Suppressor macrophage treated with lipopolysaccharide for 4 hours (primary cell): ENCODE measurements at regions not wholly inside any gene's neighbourhood (a gene's known extent, or its start where the extent isn't known, plus 50 kb on each side); places are given as distances from the start of the nearest gene placed in this dataset.
A peak's percentile ranks its signal among the peaks of the same experiment; 100 is the strongest.
"Not testable (repeated sequence)": the region's sequence is repeated elsewhere in the genome, so short reads cannot be mapped to it uniquely, and the experiment has no call there.

Source experiments
- DNase-seq: peaks from one replicate; pipeline ENCODE4 v3.0.0-alpha.2; 2020

DNA sequence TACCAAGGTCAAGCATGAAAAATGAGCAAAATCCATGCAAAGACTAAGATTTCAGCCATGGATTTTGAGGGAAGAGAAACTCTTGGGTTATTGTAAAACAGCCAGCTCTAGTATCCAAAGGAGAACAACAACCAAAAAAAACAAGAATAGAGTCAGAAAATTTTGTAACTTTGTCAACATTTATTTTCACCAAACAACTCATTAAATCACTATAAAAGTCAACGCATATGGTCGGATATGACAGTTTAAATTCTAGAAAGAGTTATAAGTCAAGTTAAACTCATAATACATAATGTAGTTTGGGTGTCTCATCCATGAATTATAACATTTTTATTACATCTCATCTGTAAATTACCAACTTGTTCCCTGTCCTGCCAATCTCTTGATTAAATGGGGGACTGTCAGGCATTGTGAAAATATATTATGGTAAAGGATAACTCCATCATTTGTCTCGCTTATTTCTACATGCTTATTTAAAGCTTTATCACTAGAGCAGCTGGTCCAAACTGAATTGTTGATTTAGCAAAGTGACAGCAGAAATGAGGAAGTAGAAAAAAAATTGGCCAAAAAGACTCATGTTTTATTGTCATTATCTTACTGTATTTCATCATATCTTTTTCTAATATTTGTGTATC lies 224.8 kb upstream of the NOCT start:
- peak; percentile 5 for DNase-seq

DNA sequence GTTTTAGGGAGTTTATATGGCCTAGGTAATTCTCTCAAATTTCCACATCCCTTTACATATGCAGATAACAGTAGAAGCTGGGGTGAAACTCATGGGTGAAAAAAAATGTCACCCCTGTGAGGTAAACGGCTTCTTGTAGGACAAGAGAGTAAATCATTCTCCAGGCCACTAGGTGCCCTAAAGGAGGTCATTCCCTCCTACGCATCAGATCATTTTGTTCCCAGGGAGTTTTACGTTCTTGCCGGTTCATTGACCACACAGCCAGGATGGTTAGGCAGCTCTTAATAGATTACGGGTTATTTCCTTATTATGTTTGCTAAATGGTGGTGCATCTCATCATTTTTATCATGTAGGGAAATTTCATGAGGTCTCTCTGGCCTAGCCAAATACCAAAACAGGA lies 225.8 kb upstream of the NOCT start:
- no peak for DNase-seq

GRCh38 chr4:138788857-138789256 lies 226.7 kb upstream of the NOCT start:
- no peak for DNase-seq

- no peak for DNase-seq
Observed at GRCh38 chr4:138788267-138788790, 227.3 kb upstream of the NOCT start.

DNA sequence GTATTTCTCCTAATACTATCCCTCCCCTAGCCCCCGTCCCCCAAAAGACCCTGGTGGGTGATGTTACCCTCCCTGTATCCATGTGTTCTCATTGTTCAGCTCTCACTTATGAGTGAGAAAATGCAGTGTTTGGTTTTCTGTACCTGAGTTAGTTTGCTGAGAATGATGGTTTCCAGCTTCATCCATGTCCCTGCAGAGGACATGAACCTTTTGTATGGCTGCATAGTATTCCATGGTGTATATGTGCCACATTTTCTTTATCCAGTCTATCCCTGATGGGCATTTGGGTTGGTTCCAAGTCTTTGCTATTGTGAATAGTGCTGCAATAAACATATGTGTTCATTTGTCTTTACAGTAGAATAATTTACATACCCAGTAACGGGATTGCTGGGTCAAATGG lies 235.8 kb upstream of the NOCT start:
- DNase-seq = not testable (repeated sequence)

DNA sequence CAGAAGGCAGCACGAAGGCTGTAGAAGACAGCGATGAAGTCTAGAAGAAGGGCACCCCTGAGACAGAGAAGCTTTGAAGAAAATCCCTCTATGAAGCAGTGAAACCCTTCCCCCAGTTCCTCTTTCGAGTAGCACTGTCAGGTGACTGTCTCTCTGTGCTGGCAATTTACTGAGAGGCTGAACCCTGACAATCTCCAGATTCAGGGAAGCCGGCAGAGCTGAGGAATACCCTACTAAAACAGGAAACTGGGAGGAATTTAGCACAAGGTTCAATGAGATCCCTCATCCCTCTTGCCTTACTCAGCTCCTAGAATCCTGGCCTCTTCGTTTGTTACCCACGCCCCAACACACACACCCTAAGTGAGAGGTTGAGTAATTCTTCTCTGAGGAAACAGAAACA lies 239.7 kb upstream of the NOCT start:
- peak; percentile 74 for DNase-seq

DNA sequence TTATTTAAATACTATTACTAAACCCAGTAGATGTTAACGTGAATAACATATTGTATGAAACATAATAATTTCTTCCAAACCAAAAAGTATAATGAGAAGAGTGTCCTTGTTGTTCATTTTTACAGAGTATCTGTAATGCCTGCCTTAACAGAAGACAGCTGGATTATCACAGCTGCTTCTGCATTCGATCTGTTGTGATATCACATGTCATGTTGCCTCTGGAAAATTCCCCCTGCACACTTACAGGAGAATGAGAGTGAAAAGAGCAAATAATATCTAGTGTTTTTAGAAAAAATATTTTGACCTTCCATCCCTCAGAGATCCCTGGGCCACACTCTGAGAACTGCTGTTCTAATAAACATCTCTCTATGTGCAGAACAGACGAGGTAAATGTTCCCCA lies 240.1 kb upstream of the NOCT start:
- no peak for DNase-seq

DNA sequence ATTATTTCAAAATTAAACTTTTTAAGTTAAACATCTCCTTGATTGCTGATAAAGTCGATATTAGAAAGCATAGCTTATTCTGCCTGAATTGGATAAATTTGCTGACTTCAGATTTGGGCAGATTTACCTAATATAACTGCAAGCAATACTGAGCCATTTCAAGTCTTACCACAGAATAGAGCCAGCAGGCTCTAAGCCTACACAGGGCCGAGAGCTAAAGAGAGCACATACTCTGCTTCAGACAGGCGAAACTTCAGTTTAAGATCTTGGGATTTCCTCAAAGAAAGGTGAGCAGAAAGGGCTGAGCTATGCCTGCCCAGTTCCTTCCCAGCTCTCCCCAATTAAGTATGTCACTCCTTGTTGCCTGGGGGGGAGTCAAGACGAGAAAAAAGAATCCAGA lies 240.6 kb upstream of the NOCT start:
- DNase-seq = no peak

DNA sequence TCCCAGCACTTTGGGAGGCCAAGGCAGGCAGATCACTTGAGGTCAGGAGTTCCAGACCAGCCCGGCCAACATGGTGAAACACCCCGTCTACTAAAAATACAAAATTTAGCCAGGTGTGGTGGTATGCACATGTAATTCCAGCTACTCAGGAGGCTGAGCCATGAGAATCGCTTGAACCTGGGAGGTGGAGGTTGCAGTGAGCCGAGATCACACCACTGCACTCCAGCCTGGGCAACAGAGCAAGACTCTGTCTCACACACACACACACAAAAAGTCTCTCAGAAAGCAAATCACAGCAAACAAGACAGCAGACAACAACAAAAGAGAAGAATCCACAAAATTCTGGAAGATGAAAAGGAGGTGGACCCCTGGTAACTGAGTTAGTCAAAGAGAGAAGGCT lies 241.5 kb upstream of the NOCT start:
- not testable (repeated sequence) for DNase-seq

GRCh38 chr4:138773321-138773720 lies 242.3 kb upstream of the NOCT start:
- DNase-seq = no peak

- DNase-seq = no peak
Observed at GRCh38 chr4:138772366-138772765, 243.2 kb upstream of the NOCT start.

GRCh38 chr4:138770818-138771217 lies 244.8 kb upstream of the NOCT start:
- DNase-seq = no peak

DNA sequence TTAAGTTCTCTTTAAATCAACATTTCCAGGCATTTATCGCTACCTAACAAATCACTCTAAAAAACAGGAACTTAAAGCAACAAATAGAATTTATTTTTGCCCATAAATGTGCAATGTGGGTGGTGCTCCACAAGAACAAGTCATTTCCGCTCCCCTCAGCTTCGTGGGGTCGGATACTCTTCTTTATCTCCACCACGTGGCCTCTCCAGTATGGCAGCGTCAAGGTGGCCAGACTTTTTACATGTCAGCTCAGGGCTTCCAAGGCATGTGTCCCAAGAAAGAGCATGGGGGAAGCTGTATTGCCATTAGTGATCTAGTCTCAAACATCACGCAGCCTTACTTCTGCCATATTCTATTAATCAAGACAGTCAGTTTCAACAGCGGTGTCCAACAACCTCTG lies 249.2 kb upstream of the NOCT start:
- no peak for DNase-seq

- DNase-seq = no peak
Observed at GRCh38 chr4:138765442-138765841, 250.1 kb upstream of the NOCT start.

GRCh38 chr4:138761638-138762220 lies 253.9 kb upstream of the NOCT start:
- DNase-seq = peak; percentile 6

GRCh38 chr4:138759554-138759902 lies 256.1 kb upstream of the NOCT start:
- DNase-seq = no peak

- no peak for DNase-seq
Observed at GRCh38 chr4:138758876-138759553, 256.6 kb upstream of the NOCT start.

DNA sequence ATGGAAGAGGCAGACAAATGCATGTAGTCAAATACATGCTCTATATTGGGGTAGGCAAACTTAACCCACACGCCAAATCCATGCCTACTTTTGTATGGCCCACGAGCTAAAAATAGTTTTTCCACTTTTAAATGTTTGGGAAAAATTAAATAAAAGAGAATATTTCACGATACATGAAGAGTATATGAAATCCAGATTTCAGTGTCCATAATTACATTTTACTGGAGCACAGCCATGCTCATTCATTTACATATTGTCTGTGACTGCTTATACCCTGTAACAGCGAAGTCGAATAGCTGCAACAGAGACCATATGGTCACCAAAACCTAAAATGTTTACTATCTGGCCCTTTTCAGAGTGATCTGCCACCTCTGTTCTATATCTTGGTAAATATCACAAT lies 257.4 kb upstream of the NOCT start:
- DNase-seq = no peak

DNA sequence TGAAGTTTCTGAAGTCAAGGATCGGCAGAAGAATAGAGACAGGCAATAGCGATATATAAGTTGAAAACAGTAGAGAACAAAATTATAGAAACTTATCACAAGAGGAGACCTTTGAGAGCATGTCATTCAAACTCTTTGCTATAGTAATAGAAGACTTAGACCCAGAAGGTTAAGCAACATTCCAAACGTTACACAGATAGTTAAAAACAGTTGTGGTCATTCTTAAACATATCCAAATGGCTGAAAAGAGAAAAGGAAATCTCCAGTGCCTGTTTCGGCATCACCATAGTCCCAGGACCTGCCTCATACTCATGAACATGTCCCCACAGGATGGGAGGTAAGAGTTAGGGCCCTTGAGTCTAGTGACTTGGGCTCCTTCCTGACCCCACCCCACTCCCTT lies 258.1 kb upstream of the NOCT start:
- DNase-seq = no peak

- no peak for DNase-seq
Observed at GRCh38 chr4:138756519-138756918, 259.1 kb upstream of the NOCT start.

- DNase-seq = no peak
Observed at GRCh38 chr4:138751309-138751708, 264.3 kb upstream of the NOCT start.

GRCh38 chr4:138749303-138749702 lies 266.3 kb upstream of the NOCT start:
- no peak for DNase-seq

GRCh38 chr4:138741766-138742377 lies 273.7 kb upstream of the NOCT start:
- DNase-seq = no peak
